RKO (cell line): ENCODE measurements at regions not wholly inside any gene's neighbourhood (a gene's known extent, or its start where the extent isn't known, plus 50 kb on each side); places are given as distances from the start of the nearest gene placed in this dataset.
A peak's percentile ranks its signal among the peaks of the same experiment; 100 is the strongest.
"Not testable (repeated sequence)": the region's sequence is repeated elsewhere in the genome, so short reads cannot be mapped to it uniquely, and the experiment has no call there.

Experiments used
- DNase-seq: peaks from one replicate; pipeline ENCODE4 v3.0.0-alpha.2; 2016; ENCODE audit warnings: low spot score

- no peak for DNase-seq
These were observed 182.3 kb upstream of the MAST4 start for GRCh38 chr5:66413931-66414330.

- no peak for DNase-seq
These were observed 181.0 kb upstream of the MAST4 start for GRCh38 chr5:66415208-66415607.

GRCh38 chr5:66416698-66417097 lies 179.5 kb upstream of the MAST4 start:
- DNase-seq: no peak

- DNase-seq: no peak
These were observed 178.4 kb upstream of the MAST4 start for GRCh38 chr5:66417781-66418180.

GRCh38 chr5:66423484-66423883 lies 172.7 kb upstream of the MAST4 start:
- DNase-seq: no peak

GRCh38 chr5:66425842-66426241 lies 170.4 kb upstream of the MAST4 start:
- no peak for DNase-seq

- DNase-seq: no peak
These were observed 169.7 kb upstream of the MAST4 start for GRCh38 chr5:66426259-66427138.

GRCh38 chr5:66427139-66427442 lies 169.1 kb upstream of the MAST4 start:
- no peak for DNase-seq

GRCh38 chr5:66436721-66437120 lies 159.5 kb upstream of the MAST4 start:
- peak; percentile 35 for DNase-seq

- DNase-seq: no peak
These were observed 158.1 kb upstream of the MAST4 start for GRCh38 chr5:66438087-66438486.

- DNase-seq: no peak
These were observed 157.5 kb upstream of the MAST4 start for GRCh38 chr5:66438696-66439095.

GRCh38 chr5:66440202-66440680 lies 156.0 kb upstream of the MAST4 start:
- peak; percentile 78 for DNase-seq

- no peak for DNase-seq
These were observed 154.8 kb upstream of the MAST4 start for GRCh38 chr5:66441351-66441750.

- no peak for DNase-seq
These were observed 153.2 kb upstream of the MAST4 start for GRCh38 chr5:66442951-66443445.

- no peak for DNase-seq
These were observed 152.6 kb upstream of the MAST4 start for GRCh38 chr5:66443462-66444130.

GRCh38 chr5:66448070-66448469 lies 148.1 kb upstream of the MAST4 start:
- not testable (repeated sequence) for DNase-seq

- no peak for DNase-seq
These were observed 146.0 kb upstream of the MAST4 start for GRCh38 chr5:66450237-66450636.

GRCh38 chr5:66450988-66451387 lies 145.2 kb upstream of the MAST4 start:
- DNase-seq: no peak

GRCh38 chr5:66452109-66452508 lies 144.1 kb upstream of the MAST4 start:
- DNase-seq: no peak

- DNase-seq: no peak
These were observed 141.8 kb upstream of the MAST4 start for GRCh38 chr5:66454186-66455078.

- no peak for DNase-seq
These were observed 136.5 kb upstream of the MAST4 start for GRCh38 chr5:66459728-66460127.

- no peak for DNase-seq
These were observed 128.6 kb upstream of the MAST4 start for GRCh38 chr5:66467564-66467963.
